HG03439 (cell line): ENCODE measurements at regions not wholly inside any gene's neighbourhood (a gene's known extent, or its start where the extent isn't known, plus 50 kb on each side); places are given as distances from the start of the nearest gene placed in this dataset.

Experiments
- ATAC-seq: cut with Tn5 transposase; IDR thresholded peaks from one replicate; pipeline ENCODE4 v1.9.1; 2021; ENCODE audit warnings: mild to moderate bottlenecking, moderate library complexity; ENCODE audit not compliant: unreplicated experiment

- no peak for ATAC-seq
These were observed 1044.4 kb upstream of the MAP3K7 start for GRCh38 chr6:91631227-91631626.

- ATAC-seq: no peak
These were observed 1040.0 kb upstream of the MAP3K7 start for GRCh38 chr6:91626911-91627310.

- no peak for ATAC-seq
These were observed 1026.6 kb upstream of the MAP3K7 start for GRCh38 chr6:91613481-91613880.

- no peak for ATAC-seq
These were observed 1024.3 kb upstream of the MAP3K7 start for GRCh38 chr6:91611190-91611589.

GRCh38 chr6:91608428-91608827 lies 1021.6 kb upstream of the MAP3K7 start:
- ATAC-seq: no peak

- ATAC-seq: no peak
These were observed 1019.5 kb upstream of the MAP3K7 start for GRCh38 chr6:91606148-91606901.

- no peak for ATAC-seq
These were observed 1013.7 kb upstream of the MAP3K7 start for GRCh38 chr6:91600561-91600960.

GRCh38 chr6:91590191-91590590 lies 1003.3 kb upstream of the MAP3K7 start:
- ATAC-seq: no peak

- ATAC-seq: no peak
These were observed 993.8 kb upstream of the MAP3K7 start for GRCh38 chr6:91580635-91581034.

- no peak for ATAC-seq
These were observed 988.2 kb upstream of the MAP3K7 start for GRCh38 chr6:91575032-91575431.

GRCh38 chr6:91573826-91574416 lies 987.0 kb upstream of the MAP3K7 start:
- ATAC-seq: no peak

GRCh38 chr6:91572878-91573277 lies 986.0 kb upstream of the MAP3K7 start:
- no peak for ATAC-seq

GRCh38 chr6:91569071-91569470 lies 982.2 kb upstream of the MAP3K7 start:
- ATAC-seq: no peak

- no peak for ATAC-seq
These were observed 979.6 kb upstream of the MAP3K7 start for GRCh38 chr6:91566467-91566866.

- no peak for ATAC-seq
These were observed 978.3 kb upstream of the MAP3K7 start for GRCh38 chr6:91565207-91565606.

GRCh38 chr6:91562955-91563354 lies 976.1 kb upstream of the MAP3K7 start:
- ATAC-seq: no peak

GRCh38 chr6:91560409-91560808 lies 973.5 kb upstream of the MAP3K7 start:
- no peak for ATAC-seq

- ATAC-seq: no peak
These were observed 954.0 kb upstream of the MAP3K7 start for GRCh38 chr6:91540902-91541301.

GRCh38 chr6:91539456-91539855 lies 952.6 kb upstream of the MAP3K7 start:
- no peak for ATAC-seq

GRCh38 chr6:91538622-91539021 lies 951.8 kb upstream of the MAP3K7 start:
- no peak for ATAC-seq

- no peak for ATAC-seq
These were observed 947.7 kb upstream of the MAP3K7 start for GRCh38 chr6:91534614-91535013.

GRCh38 chr6:91523511-91523910 lies 936.6 kb upstream of the MAP3K7 start:
- ATAC-seq: no peak

GRCh38 chr6:91521999-91522398 lies 935.1 kb upstream of the MAP3K7 start:
- no peak for ATAC-seq
